ENCODE measurements at regions not wholly inside any gene's neighbourhood (a gene's known extent, or its start where the extent isn't known, plus 50 kb on each side); places are given as distances from the start of the nearest gene placed in this dataset.

- Mint-ChIP-seq H3K27ac (no peak overlapping the region), H3K36me3 (ENCODE audit: low read depth) (no peaks in the 10 kb centered on the region), H3K27me3 (ENCODE audit: insufficient read depth) (no peaks in the 10 kb centered on the region), H3K4me3 (no peak overlapping the region), H3K4me1 (ENCODE audit: low read depth) (peaks cover 7% of the 10 kb centered on the region), H3K9me3 (no peaks in the 10 kb centered on the region)
- intact Hi-C loops (cut with micrococcal nuclease), result no loop called here
- no peak for DNase-seq (ENCODE audit: low spot score)
Measured at GRCh38 chr7:434891-435629, 84.6 kb downstream of the PDGFA start.

GRCh38 chr7:435630-436366 is 83.8 kb downstream of the PDGFA start:
- Mint-ChIP-seq H3K36me3 (ENCODE audit: low read depth) (no peaks in the 10 kb centered on the region), H3K27me3 (ENCODE audit: insufficient read depth) (no peaks in the 10 kb centered on the region), H3K27ac (no peak overlapping the region), H3K4me3 (no peak overlapping the region), H3K4me1 (ENCODE audit: low read depth) (peaks cover 7% of the 10 kb centered on the region), H3K9me3 (no peaks in the 10 kb centered on the region)
- intact Hi-C loops (cut with micrococcal nuclease), result no loop called here
- no peak for DNase-seq (ENCODE audit: low spot score)

GRCh38 chr7:436367-437128 is 83.1 kb downstream of the PDGFA start:
- no peaks in the 10 kb centered on the region for H3K27me3 Mint-ChIP-seq (ENCODE audit: insufficient read depth)
- H3K9me3 Mint-ChIP-seq, result no peaks in the 10 kb centered on the region
- no peaks in the 10 kb centered on the region for H3K36me3 Mint-ChIP-seq (ENCODE audit: low read depth)
- no peak overlapping the region for H3K27ac Mint-ChIP-seq
- intact Hi-C loops (cut with micrococcal nuclease), result no loop called here
- H3K4me1 Mint-ChIP-seq (ENCODE audit: low read depth), result peaks cover 7% of the 10 kb centered on the region
- no peak overlapping the region for H3K4me3 Mint-ChIP-seq
- DNase-seq (ENCODE audit: low spot score), result no peak

GRCh38 chr7:437329-438251 is 82.1 kb downstream of the PDGFA start:
- intact Hi-C loops (cut with micrococcal nuclease), result no loop called here
- no peak for DNase-seq (ENCODE audit: low spot score)
- peaks cover 7% of the 10 kb centered on the region for H3K4me1 Mint-ChIP-seq (ENCODE audit: low read depth)
- no peak overlapping the region for H3K27ac Mint-ChIP-seq
- no peaks in the 10 kb centered on the region for H3K27me3 Mint-ChIP-seq (ENCODE audit: insufficient read depth)
- no peaks in the 10 kb centered on the region for H3K9me3 Mint-ChIP-seq
- no peak overlapping the region for H3K4me3 Mint-ChIP-seq
- H3K36me3 Mint-ChIP-seq (ENCODE audit: low read depth), result no peaks in the 10 kb centered on the region

GRCh38 chr7:438361-438760 is 81.3 kb downstream of the PDGFA start:
- no peak overlapping the region for H3K27ac Mint-ChIP-seq
- no peaks in the 10 kb centered on the region for H3K27me3 Mint-ChIP-seq (ENCODE audit: insufficient read depth)
- H3K4me1 Mint-ChIP-seq (ENCODE audit: low read depth), result peaks cover 7% of the 10 kb centered on the region
- no peaks in the 10 kb centered on the region for H3K36me3 Mint-ChIP-seq (ENCODE audit: low read depth)
- intact Hi-C loops (cut with micrococcal nuclease), result no loop called here
- H3K4me3 Mint-ChIP-seq, result no peak overlapping the region
- H3K9me3 Mint-ChIP-seq, result no peaks in the 10 kb centered on the region
- DNase-seq (ENCODE audit: low spot score), result no peak

- H3K4me1 Mint-ChIP-seq (ENCODE audit: low read depth), result peaks cover 7% of the 10 kb centered on the region
- H3K4me3 Mint-ChIP-seq, result no peak overlapping the region
- H3K27ac Mint-ChIP-seq, result no peak overlapping the region
- no peaks in the 10 kb centered on the region for H3K27me3 Mint-ChIP-seq (ENCODE audit: insufficient read depth)
- no peaks in the 10 kb centered on the region for H3K36me3 Mint-ChIP-seq (ENCODE audit: low read depth)
- H3K9me3 Mint-ChIP-seq, result no peaks in the 10 kb centered on the region
- no peak for DNase-seq (ENCODE audit: low spot score)
- intact Hi-C loops (cut with micrococcal nuclease), result no loop called here
Measured at GRCh38 chr7:438916-439315, 80.7 kb downstream of the PDGFA start.

GRCh38 chr7:440059-440749 is 79.4 kb downstream of the PDGFA start:
- Mint-ChIP-seq H3K9me3 (no peaks in the 10 kb centered on the region), H3K4me3 (no peak overlapping the region), H3K4me1 (ENCODE audit: low read depth) (peaks cover 5% of the 10 kb centered on the region), H3K27ac (no peak overlapping the region), H3K27me3 (ENCODE audit: insufficient read depth) (peaks cover 1% of the 10 kb centered on the region), H3K36me3 (ENCODE audit: low read depth) (no peaks in the 10 kb centered on the region)
- intact Hi-C loops (cut with micrococcal nuclease), result no loop called here
- no peak for DNase-seq (ENCODE audit: low spot score)

- Mint-ChIP-seq H3K27me3 (ENCODE audit: insufficient read depth) (peaks cover 1% of the 10 kb centered on the region), H3K36me3 (ENCODE audit: low read depth) (no peaks in the 10 kb centered on the region), H3K27ac (no peak overlapping the region), H3K9me3 (no peaks in the 10 kb centered on the region), H3K4me3 (no peak overlapping the region), H3K4me1 (ENCODE audit: low read depth) (no peaks in the 10 kb centered on the region)
- intact Hi-C loops (cut with micrococcal nuclease), result no loop called here
- no peak for DNase-seq (ENCODE audit: low spot score)
Measured at GRCh38 chr7:441684-442421, 77.8 kb downstream of the PDGFA start.

GRCh38 chr7:442457-442856 is 77.2 kb downstream of the PDGFA start:
- no peak for DNase-seq (ENCODE audit: low spot score)
- H3K9me3 Mint-ChIP-seq, result no peaks in the 10 kb centered on the region
- no peaks in the 10 kb centered on the region for H3K36me3 Mint-ChIP-seq (ENCODE audit: low read depth)
- no peak overlapping the region for H3K4me3 Mint-ChIP-seq
- H3K27me3 Mint-ChIP-seq (ENCODE audit: insufficient read depth), result peaks cover 1% of the 10 kb centered on the region
- H3K4me1 Mint-ChIP-seq (ENCODE audit: low read depth), result no peaks in the 10 kb centered on the region
- no peak overlapping the region for H3K27ac Mint-ChIP-seq
- intact Hi-C loops (cut with micrococcal nuclease), result no loop called here

- Mint-ChIP-seq H3K27ac (no peak overlapping the region), H3K4me3 (no peak overlapping the region), H3K27me3 (ENCODE audit: insufficient read depth) (peaks cover 1% of the 10 kb centered on the region), H3K36me3 (ENCODE audit: low read depth) (no peaks in the 10 kb centered on the region), H3K9me3 (no peaks in the 10 kb centered on the region), H3K4me1 (ENCODE audit: low read depth) (no peaks in the 10 kb centered on the region)
- intact Hi-C loops (cut with micrococcal nuclease), result no loop called here
- no peak for DNase-seq (ENCODE audit: low spot score)
Measured at GRCh38 chr7:443279-443833, 76.3 kb downstream of the PDGFA start.

GRCh38 chr7:444606-445005 is 75.0 kb downstream of the PDGFA start:
- no peak overlapping the region for H3K27ac Mint-ChIP-seq

More at GRCh38 chr7:444606-445005, 75.0 kb downstream of the PDGFA start:
- peaks cover 1% of the 10 kb centered on the region for H3K27me3 Mint-ChIP-seq (ENCODE audit: insufficient read depth)
- intact Hi-C loops (cut with micrococcal nuclease), result no loop called here
- H3K9me3 Mint-ChIP-seq, result no peaks in the 10 kb centered on the region
- no peaks in the 10 kb centered on the region for H3K36me3 Mint-ChIP-seq (ENCODE audit: low read depth)
- no peak overlapping the region for H3K4me3 Mint-ChIP-seq
- no peaks in the 10 kb centered on the region for H3K4me1 Mint-ChIP-seq (ENCODE audit: low read depth)
- no peak for DNase-seq (ENCODE audit: low spot score)
